ENCODE measurements at regions not wholly inside any gene's neighbourhood (a gene's known extent, or its start where the extent isn't known, plus 50 kb on each side); places are given as distances from the start of the nearest gene placed in this dataset.

DNA sequence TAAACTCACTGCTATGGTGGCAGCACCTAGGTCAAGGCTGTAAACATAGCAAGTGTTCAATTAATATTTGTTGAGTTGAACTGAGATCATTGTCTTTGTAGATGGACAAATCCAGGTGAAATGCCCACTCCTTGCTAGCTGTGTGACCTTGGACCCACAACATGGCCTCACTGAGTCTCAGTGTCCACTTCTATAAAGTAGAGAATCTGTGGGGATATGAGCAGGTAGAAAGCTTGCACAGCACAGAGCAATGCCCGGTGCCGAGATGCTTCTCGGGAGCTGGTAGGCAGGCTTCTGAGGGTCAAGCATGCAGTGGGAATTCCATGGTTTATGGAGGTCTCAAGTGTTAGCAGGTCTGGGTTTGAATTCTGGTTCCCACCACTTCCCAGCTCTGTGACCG, 97.9 kb upstream of the SYT13 start:
- no peaks in the 10 kb centered on the region for H3K9me3 ChIP-seq (ENCODE audit: control insufficient read depth in 4 of 4, low read length in 3 of 4)
- WGBS: 79% methylated on average over 4 of the region's 4 CpGs
- DNase-seq (ENCODE audit: low spot score): no peak
- H3K36me3 ChIP-seq (ENCODE audit: control insufficient read depth in 4 of 4, insufficient read depth in 3 of 4, low read depth in 1 of 4, low read length in 3 of 4): no peaks in the 10 kb centered on the region
- H3K27ac ChIP-seq (ENCODE audit: low read depth in 1 of 2, low read length in 2 of 2): no peak overlapping the region
- H3K27me3 ChIP-seq (ENCODE audit: control insufficient read depth in 4 of 4, insufficient read depth in 4 of 4, low read length in 3 of 4): no peaks in the 10 kb centered on the region
- TF ChIP-seq NR2F2 (IDR thresholded peaks at IDR 0.05): no peak
- no peak for TF ChIP-seq SP1 (IDR thresholded peaks at IDR 0.05)
- TF ChIP-seq EGR1 (IDR thresholded peaks at IDR 0.05; ENCODE audit: low read depth in 2 of 2): no peak
- no peak for TF ChIP-seq JUND (IDR thresholded peaks at IDR 0.05)
- TF ChIP-seq HNF4A (conservative IDR thresholded peaks at IDR 0.05): no peak
- TF ChIP-seq RXRA (IDR thresholded peaks at IDR 0.05): no peak
- TF ChIP-seq RAD21 (IDR thresholded peaks at IDR 0.05): no peak
- TF ChIP-seq, protein P1, sequence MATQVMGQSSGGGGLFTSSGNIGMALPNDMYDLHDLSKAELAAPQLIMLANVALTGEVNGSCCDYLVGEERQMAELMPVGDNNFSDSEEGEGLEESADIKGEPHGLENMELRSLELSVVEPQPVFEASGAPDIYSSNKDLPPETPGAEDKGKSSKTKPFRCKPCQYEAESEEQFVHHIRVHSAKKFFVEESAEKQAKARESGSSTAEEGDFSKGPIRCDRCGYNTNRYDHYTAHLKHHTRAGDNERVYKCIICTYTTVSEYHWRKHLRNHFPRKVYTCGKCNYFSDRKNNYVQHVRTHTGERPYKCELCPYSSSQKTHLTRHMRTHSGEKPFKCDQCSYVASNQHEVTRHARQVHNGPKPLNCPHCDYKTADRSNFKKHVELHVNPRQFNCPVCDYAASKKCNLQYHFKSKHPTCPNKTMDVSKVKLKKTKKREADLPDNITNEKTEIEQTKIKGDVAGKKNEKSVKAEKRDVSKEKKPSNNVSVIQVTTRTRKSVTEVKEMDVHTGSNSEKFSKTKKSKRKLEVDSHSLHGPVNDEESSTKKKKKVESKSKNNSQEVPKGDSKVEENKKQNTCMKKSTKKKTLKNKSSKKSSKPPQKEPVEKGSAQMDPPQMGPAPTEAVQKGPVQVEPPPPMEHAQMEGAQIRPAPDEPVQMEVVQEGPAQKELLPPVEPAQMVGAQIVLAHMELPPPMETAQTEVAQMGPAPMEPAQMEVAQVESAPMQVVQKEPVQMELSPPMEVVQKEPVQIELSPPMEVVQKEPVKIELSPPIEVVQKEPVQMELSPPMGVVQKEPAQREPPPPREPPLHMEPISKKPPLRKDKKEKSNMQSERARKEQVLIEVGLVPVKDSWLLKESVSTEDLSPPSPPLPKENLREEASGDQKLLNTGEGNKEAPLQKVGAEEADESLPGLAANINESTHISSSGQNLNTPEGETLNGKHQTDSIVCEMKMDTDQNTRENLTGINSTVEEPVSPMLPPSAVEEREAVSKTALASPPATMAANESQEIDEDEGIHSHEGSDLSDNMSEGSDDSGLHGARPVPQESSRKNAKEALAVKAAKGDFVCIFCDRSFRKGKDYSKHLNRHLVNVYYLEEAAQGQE (IDR thresholded peaks at IDR 0.05): no peak
- H3K9ac ChIP-seq (ENCODE audit: low read depth in 1 of 2, low read length in 2 of 2): no peak overlapping the region
- peaks cover 1 to 9% (median 6%) of the 10 kb centered on the region in 4 donors for H3K4me1 ChIP-seq (ENCODE audit: control insufficient read depth in 4 of 4, insufficient read depth in 4 of 4, low read length in 3 of 4)
- H3K4me3 ChIP-seq (ENCODE audit: low read depth in 1 of 3, low read length in 3 of 3): no peak overlapping the region

DNA sequence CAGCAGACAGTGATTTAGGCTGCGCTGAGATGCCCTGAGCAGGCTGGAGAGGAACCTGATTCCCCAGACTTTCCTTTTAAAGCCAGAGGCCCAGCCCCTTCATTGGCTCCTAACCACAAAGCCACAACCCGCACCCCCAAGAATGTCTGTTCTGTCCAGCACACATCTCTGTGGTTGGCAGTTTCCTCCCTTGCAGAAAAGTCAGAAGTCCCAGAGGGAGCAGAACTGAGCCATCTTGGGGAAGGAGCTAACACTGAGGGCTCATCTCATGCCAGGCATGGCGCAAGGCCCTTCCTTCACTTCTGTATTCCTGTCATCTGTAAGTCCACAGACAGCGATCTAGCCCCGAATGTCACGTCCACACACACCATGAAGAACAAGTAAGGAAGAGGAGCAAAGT, 97.1 kb upstream of the SYT13 start:
- no peak for DNase-seq (ENCODE audit: low spot score)
- Histone ChIP-seq H3K27me3 (ENCODE audit: control insufficient read depth in 4 of 4, insufficient read depth in 4 of 4, low read length in 3 of 4) (no peaks in the 10 kb centered on the region), H3K4me1 (ENCODE audit: control insufficient read depth in 4 of 4, insufficient read depth in 4 of 4, low read length in 3 of 4) (peaks cover 0 to 3% (median under 1%) of the 10 kb centered on the region in 4 donors), H3K9ac (ENCODE audit: low read depth in 1 of 2, low read length in 2 of 2) (no peak overlapping the region), H3K27ac (ENCODE audit: low read depth in 1 of 2, low read length in 2 of 2) (no peak overlapping the region), H3K36me3 (ENCODE audit: control insufficient read depth in 4 of 4, insufficient read depth in 3 of 4, low read depth in 1 of 4, low read length in 3 of 4) (no peaks in the 10 kb centered on the region), H3K9me3 (ENCODE audit: control insufficient read depth in 4 of 4, low read length in 3 of 4) (no peaks in the 10 kb centered on the region), H3K4me3 (ENCODE audit: low read depth in 1 of 3, low read length in 3 of 3) (no peak overlapping the region)
- 74% methylated on average over 6 of the region's 6 CpGs for WGBS
- TF ChIP-seq, protein P2, sequence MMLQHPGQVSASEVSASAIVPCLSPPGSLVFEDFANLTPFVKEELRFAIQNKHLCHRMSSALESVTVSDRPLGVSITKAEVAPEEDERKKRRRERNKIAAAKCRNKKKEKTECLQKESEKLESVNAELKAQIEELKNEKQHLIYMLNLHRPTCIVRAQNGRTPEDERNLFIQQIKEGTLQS (IDR thresholded peaks at IDR 0.05): no peak

DNA sequence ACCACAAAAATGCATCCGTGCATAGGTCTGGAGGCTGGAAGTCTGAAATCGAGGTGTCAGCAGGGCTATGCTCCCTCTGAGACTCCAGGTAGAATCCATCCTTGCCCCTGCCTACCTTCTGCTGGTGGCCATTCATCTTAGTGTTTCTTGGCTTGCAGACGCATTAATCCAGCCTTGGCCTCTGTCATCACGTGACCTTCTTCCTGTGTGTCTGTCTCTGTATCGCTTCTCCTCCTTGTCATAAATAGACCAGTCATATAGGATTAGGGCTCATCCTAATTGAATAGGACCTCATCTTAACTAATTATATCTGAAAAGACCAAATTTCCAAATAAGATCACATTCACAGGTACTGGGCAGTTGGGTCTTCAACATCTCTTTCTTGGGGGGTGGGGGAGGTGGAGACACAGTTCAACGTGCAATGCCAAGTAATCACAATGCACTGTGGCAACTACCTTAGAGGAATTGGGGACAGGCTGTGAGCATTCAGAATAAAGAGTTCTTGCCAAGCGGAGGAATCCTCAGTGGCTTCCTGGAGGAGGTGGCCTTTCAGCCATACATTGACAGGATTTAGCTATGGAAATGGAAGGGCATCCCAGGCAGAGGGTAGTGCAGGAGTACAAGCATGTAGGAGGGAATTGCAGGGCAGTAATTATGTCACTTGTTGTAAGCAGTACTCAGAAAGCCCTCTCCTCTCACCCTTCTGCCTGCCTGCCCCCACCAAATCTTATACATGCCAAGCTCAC, 96.2 kb upstream of the SYT13 start:
- WGBS: 79% methylated on average over 7 of the region's 7 CpGs
- TF ChIP-seq GABPA (IDR thresholded peaks at IDR 0.05 in 1 of 2, conservative IDR thresholded peaks at IDR 0.05 in 1 of 2) (no peak), NR2F2 (IDR thresholded peaks at IDR 0.05) (no peak), TAF1 (conservative IDR thresholded peaks at IDR 0.05) (no peak)
- TF ChIP-seq, protein P2 (IDR thresholded peaks at IDR 0.05): no peak
- no peak overlapping the region for H3K4me3 ChIP-seq (ENCODE audit: low read depth in 1 of 3, low read length in 3 of 3)
- no peaks in the 10 kb centered on the region for H3K4me1 ChIP-seq (ENCODE audit: control insufficient read depth in 4 of 4, insufficient read depth in 4 of 4, low read length in 3 of 4)
- H3K9ac ChIP-seq (ENCODE audit: low read depth in 1 of 2, low read length in 2 of 2): no peak overlapping the region
- H3K9me3 ChIP-seq (ENCODE audit: control insufficient read depth in 4 of 4, low read length in 3 of 4): no peaks in the 10 kb centered on the region
- no peak overlapping the region for H3K27ac ChIP-seq (ENCODE audit: low read depth in 1 of 2, low read length in 2 of 2)
- H3K36me3 ChIP-seq (ENCODE audit: control insufficient read depth in 4 of 4, insufficient read depth in 3 of 4, low read depth in 1 of 4, low read length in 3 of 4): no peaks in the 10 kb centered on the region
- no peaks in the 10 kb centered on the region for H3K27me3 ChIP-seq (ENCODE audit: control insufficient read depth in 4 of 4, insufficient read depth in 4 of 4, low read length in 3 of 4)
- DNase-seq (ENCODE audit: low spot score): no peak

All from liver (tissue), 7 donors.